T-helper 2 cell treated with Interferon-gamma antibody and Interleukin-4, amounts not matched to agents 5 μg/mL and 100 μg/mL, for 36 hours (primary cell): ENCODE measurements at regions not wholly inside any gene's neighbourhood (a gene's known extent, or its start where the extent isn't known, plus 50 kb on each side); places are given as distances from the start of the nearest gene placed in this dataset.
"Not testable (repeated sequence)": the region's sequence is repeated elsewhere in the genome, so short reads cannot be mapped to it uniquely, and the experiment has no call there.

Experiments used
- DNase-seq: peaks from one replicate; pipeline ENCODE4 v3.0.0; 2021; ENCODE audit warnings: low spot score
- H3K27ac Mint-ChIP-seq: one replicate; pipeline ENCODE4 v1.8.0; 2021; ENCODE audit warnings: mild to moderate bottlenecking, mixed read lengths
- H3K27me3 Mint-ChIP-seq: one replicate; pipeline ENCODE4 v1.8.0; 2021; ENCODE audit warnings: low read depth, mixed read lengths
- H3K36me3 Mint-ChIP-seq: one replicate; pipeline ENCODE4 v1.8.0; 2021; ENCODE audit warnings: low read depth, mixed read lengths
- H3K4me1 Mint-ChIP-seq: one replicate; pipeline ENCODE4 v1.8.0; 2021; ENCODE audit warnings: low read depth, mixed read lengths
- H3K4me3 Mint-ChIP-seq: one replicate; pipeline ENCODE4 v1.8.0; 2022; ENCODE audit warnings: mild to moderate bottlenecking, moderate library complexity, mixed read lengths
- H3K9me3 Mint-ChIP-seq: one replicate; pipeline ENCODE4 v1.8.0; 2021; ENCODE audit warnings: mixed read lengths

GRCh38 chr1:209106237-209106741 lies 477.2 kb upstream of the CAMK1G start:
- Mint-ChIP-seq H3K27me3 (no peaks in the 10 kb centered on the region), H3K36me3 (no peaks in the 10 kb centered on the region), H3K27ac (no peak overlapping the region), H3K4me1 (peaks cover 3% of the 10 kb centered on the region), H3K4me3 (no peak overlapping the region), H3K9me3 (no peaks in the 10 kb centered on the region)
- DNase-seq: no peak

GRCh38 chr1:209106861-209107260 lies 476.7 kb upstream of the CAMK1G start:
- Mint-ChIP-seq H3K4me3 (no peak overlapping the region), H3K9me3 (no peaks in the 10 kb centered on the region), H3K4me1 (peaks cover 3% of the 10 kb centered on the region), H3K27ac (no peak overlapping the region), H3K27me3 (no peaks in the 10 kb centered on the region), H3K36me3 (no peaks in the 10 kb centered on the region)
- no peak for DNase-seq

GRCh38 chr1:209107535-209107934 lies 476.0 kb upstream of the CAMK1G start:
- Mint-ChIP-seq H3K4me1 (peaks cover 3% of the 10 kb centered on the region), H3K4me3 (no peak overlapping the region), H3K9me3 (no peaks in the 10 kb centered on the region), H3K36me3 (no peaks in the 10 kb centered on the region), H3K27me3 (no peaks in the 10 kb centered on the region), H3K27ac (no peak overlapping the region)
- DNase-seq: no peak

GRCh38 chr1:209109001-209109785 lies 474.3 kb upstream of the CAMK1G start:
- Mint-ChIP-seq H3K27ac (no peak overlapping the region), H3K4me1 (peaks cover 3% of the 10 kb centered on the region), H3K36me3 (no peaks in the 10 kb centered on the region), H3K27me3 (no peaks in the 10 kb centered on the region), H3K4me3 (no peak overlapping the region), H3K9me3 (no peaks in the 10 kb centered on the region)
- no peak for DNase-seq

- H3K36me3 Mint-ChIP-seq: no peaks in the 10 kb centered on the region
These were observed 470.0 kb upstream of the CAMK1G start for GRCh38 chr1:209113521-209113920.

GRCh38 chr1:209116705-209117104 lies 466.8 kb upstream of the CAMK1G start:
- DNase-seq: no peak
- no peaks in the 10 kb centered on the region for H3K9me3 Mint-ChIP-seq
- no peak overlapping the region for H3K27ac Mint-ChIP-seq
- no peaks in the 10 kb centered on the region for H3K36me3 Mint-ChIP-seq
- no peaks in the 10 kb centered on the region for H3K27me3 Mint-ChIP-seq
- H3K4me3 Mint-ChIP-seq: no peak overlapping the region
- H3K4me1 Mint-ChIP-seq: no peaks in the 10 kb centered on the region

More at GRCh38 chr1:209113521-209113920, 470.0 kb upstream of the CAMK1G start:
- DNase-seq: no peak
- Mint-ChIP-seq H3K9me3 (no peaks in the 10 kb centered on the region), H3K27me3 (no peaks in the 10 kb centered on the region), H3K4me3 (no peak overlapping the region), H3K27ac (no peak overlapping the region), H3K4me1 (peaks cover 3% of the 10 kb centered on the region)

GRCh38 chr1:209123601-209124000 lies 459.9 kb upstream of the CAMK1G start:
- H3K36me3 Mint-ChIP-seq: no peaks in the 10 kb centered on the region
- no peaks in the 10 kb centered on the region for H3K9me3 Mint-ChIP-seq
- H3K27ac Mint-ChIP-seq: no peak overlapping the region
- H3K4me3 Mint-ChIP-seq: no peak overlapping the region
- no peak for DNase-seq
- peaks cover 2% of the 10 kb centered on the region for H3K27me3 Mint-ChIP-seq
- H3K4me1 Mint-ChIP-seq: no peaks in the 10 kb centered on the region

- not testable (repeated sequence) for H3K9me3 Mint-ChIP-seq, H3K36me3 Mint-ChIP-seq, DNase-seq, H3K4me1 Mint-ChIP-seq, H3K27me3 Mint-ChIP-seq, H3K4me3 Mint-ChIP-seq, H3K27ac Mint-ChIP-seq
These were observed 454.4 kb upstream of the CAMK1G start for GRCh38 chr1:209129091-209129490.

- H3K4me1 Mint-ChIP-seq: no peaks in the 10 kb centered on the region
These were observed 452.6 kb upstream of the CAMK1G start for GRCh38 chr1:209130886-209131285.

GRCh38 chr1:209132736-209133467 lies 450.6 kb upstream of the CAMK1G start:
- Mint-ChIP-seq H3K27me3 (no peaks in the 10 kb centered on the region), H3K4me3 (no peak overlapping the region), H3K9me3 (no peaks in the 10 kb centered on the region), H3K36me3 (no peaks in the 10 kb centered on the region), H3K27ac (no peak overlapping the region), H3K4me1 (no peaks in the 10 kb centered on the region)
- DNase-seq: no peak

More at GRCh38 chr1:209130886-209131285, 452.6 kb upstream of the CAMK1G start:
- no peaks in the 10 kb centered on the region for H3K9me3 Mint-ChIP-seq
- no peaks in the 10 kb centered on the region for H3K36me3 Mint-ChIP-seq
- peaks cover 1% of the 10 kb centered on the region for H3K27me3 Mint-ChIP-seq
- no peak overlapping the region for H3K27ac Mint-ChIP-seq
- H3K4me3 Mint-ChIP-seq: no peak overlapping the region
- no peak for DNase-seq

GRCh38 chr1:209134001-209134400 lies 449.5 kb upstream of the CAMK1G start:
- no peak overlapping the region for H3K4me3 Mint-ChIP-seq
- no peaks in the 10 kb centered on the region for H3K9me3 Mint-ChIP-seq
- no peaks in the 10 kb centered on the region for H3K36me3 Mint-ChIP-seq
- H3K4me1 Mint-ChIP-seq: no peaks in the 10 kb centered on the region
- H3K27me3 Mint-ChIP-seq: no peaks in the 10 kb centered on the region
- no peak overlapping the region for H3K27ac Mint-ChIP-seq
- DNase-seq: no peak

- Mint-ChIP-seq H3K4me3 (no peak overlapping the region), H3K4me1 (no peaks in the 10 kb centered on the region), H3K27ac (no peak overlapping the region), H3K9me3 (no peaks in the 10 kb centered on the region), H3K27me3 (no peaks in the 10 kb centered on the region), H3K36me3 (no peaks in the 10 kb centered on the region)
- DNase-seq: no peak
These were observed 439.6 kb upstream of the CAMK1G start for GRCh38 chr1:209143916-209144315.

GRCh38 chr1:209150114-209150513 lies 433.4 kb upstream of the CAMK1G start:
- no peak overlapping the region for H3K4me3 Mint-ChIP-seq
- no peaks in the 10 kb centered on the region for H3K4me1 Mint-ChIP-seq
- no peak for DNase-seq
- no peaks in the 10 kb centered on the region for H3K36me3 Mint-ChIP-seq
- no peaks in the 10 kb centered on the region for H3K27me3 Mint-ChIP-seq
- no peak overlapping the region for H3K27ac Mint-ChIP-seq
- no peaks in the 10 kb centered on the region for H3K9me3 Mint-ChIP-seq

- no peak overlapping the region for H3K27ac Mint-ChIP-seq
- DNase-seq: no peak
- no peaks in the 10 kb centered on the region for H3K4me1 Mint-ChIP-seq
- no peaks in the 10 kb centered on the region for H3K36me3 Mint-ChIP-seq
- H3K4me3 Mint-ChIP-seq: no peak overlapping the region
- H3K9me3 Mint-ChIP-seq: no peaks in the 10 kb centered on the region
- H3K27me3 Mint-ChIP-seq: no peaks in the 10 kb centered on the region
These were observed 430.1 kb upstream of the CAMK1G start for GRCh38 chr1:209153411-209153810.
